IMR-90 (cell line): ENCODE measurements at regions not wholly inside any gene's neighbourhood (a gene's known extent, or its start where the extent isn't known, plus 50 kb on each side); places are given as distances from the start of the nearest gene placed in this dataset.

Experiments used
- ATAC-seq: fragments of 200-7000 bp; cut with Tn5 transposase; 2 replicates; pipeline ENCODE4 v1.9.1; 2020; ENCODE audit warnings: low read depth, mild to moderate bottlenecking, moderate library complexity
- BruUV-seq: library from RNA; stranded (reverse); fragments of 400-500 nt; replicated peaks from 2 replicates; lab custom pipeline; 2021; lab: Mats Ljungman, UMichigan
- CTCF ChIA-PET: fragments of 300-600 bp; formaldehyde crosslinking; extraction: SDS; loops from one replicate; lab custom pipeline; 2021; ENCODE audit warnings: antibody characterized with exemption; lab: Yijun Ruan, JAX
- POLR2A ChIA-PET: fragments of 300-600 bp; sonication (Branson Sonifier 250); formaldehyde crosslinking; loops from one replicate; lab custom pipeline; 2022; ENCODE audit warnings: antibody characterized with exemption; ENCODE audit not compliant: unreplicated experiment; lab: Charles Lee
- DNase-seq: peaks from one replicate; pipeline ENCODE4 v3.0.0; 2013
- H2AFZ ChIP-seq: replicated peaks from 2 replicates; pipeline ENCODE3; 2013; ENCODE audit warnings: low read length, mild to moderate bottlenecking; ENCODE audit not compliant: poor library complexity
- H2AK5ac ChIP-seq: 2 replicates; pipeline ENCODE4 v1.6.1; 2013; ENCODE audit warnings: low read depth, low read length, inconsistent platforms
- H2AK9ac ChIP-seq: replicated peaks from 2 replicates; pipeline ENCODE3; 2013; ENCODE audit warnings: mild to moderate bottlenecking, low read depth, low read length, moderate library complexity; ENCODE audit not compliant: poor library complexity
- H2BK120ac ChIP-seq: 2 replicates; pipeline ENCODE4 v1.6.1; 2013; ENCODE audit warnings: low read depth, low read length, inconsistent platforms
- H2BK15ac ChIP-seq: 3 replicates; pipeline ENCODE4 v1.6.1; 2013; ENCODE audit warnings: low read depth, low read length, inconsistent platforms
- H2BK20ac ChIP-seq: 2 replicates; pipeline ENCODE4 v1.6.1; 2013; ENCODE audit warnings: low read depth, mild to moderate bottlenecking, inconsistent platforms, low read length, moderate library complexity
- H2BK5ac ChIP-seq: 2 replicates; pipeline ENCODE4 v1.6.1; 2013; ENCODE audit warnings: mild to moderate bottlenecking, low read depth, low read length, inconsistent platforms; ENCODE audit not compliant: poor library complexity, severe bottlenecking
- H3K14ac ChIP-seq: replicated peaks from 2 replicates; pipeline ENCODE4 v1.6.1; 2013; ENCODE audit warnings: low read depth, low read length, inconsistent platforms
- H3K18ac ChIP-seq: 2 replicates; pipeline ENCODE4 v1.6.1; 2013; ENCODE audit warnings: low read depth, low read length, control low read depth
- H3K23ac ChIP-seq: 2 replicates; pipeline ENCODE4 v1.6.1; 2013; ENCODE audit warnings: low read depth, low read length, inconsistent platforms
- H3K27ac ChIP-seq: 2 replicates; pipeline ENCODE4 v1.5.1; 2013; ENCODE audit warnings: mild to moderate bottlenecking, control low read depth, low read length; ENCODE audit not compliant: insufficient read depth
- H3K27me3 ChIP-seq: 2 replicates; pipeline ENCODE4 v1.6.1; 2013; ENCODE audit warnings: low read length; ENCODE audit not compliant: control insufficient read depth, insufficient read depth
- H3K36me3 ChIP-seq: 2 replicates; pipeline ENCODE4 v1.6.1; 2013; ENCODE audit warnings: low read length, mixed read lengths; ENCODE audit not compliant: control insufficient read depth, insufficient read depth
- H3K4ac ChIP-seq: 2 replicates; pipeline ENCODE4 v1.6.1; 2013; ENCODE audit warnings: low read depth, low read length, inconsistent platforms
- H3K4me1 ChIP-seq: 2 replicates; pipeline ENCODE4 v1.6.1; 2013; ENCODE audit warnings: low read length, mixed read lengths; ENCODE audit not compliant: control insufficient read depth, insufficient read depth
- H3K4me2 ChIP-seq: 2 replicates; pipeline ENCODE4 v1.6.1; 2013; ENCODE audit warnings: low read depth, mild to moderate bottlenecking, control low read depth, low read length, moderate library complexity
- H3K4me3 ChIP-seq: 2 replicates; pipeline ENCODE4 v1.5.1; 2013; ENCODE audit warnings: low read depth, mild to moderate bottlenecking, control low read depth, low read length, moderate library complexity; ENCODE audit not compliant: insufficient read depth
- H3K56ac ChIP-seq: 2 replicates; pipeline ENCODE4 v1.6.1; 2013; ENCODE audit warnings: low read length, inconsistent platforms; ENCODE audit not compliant: insufficient read depth; ENCODE audit errors: extremely low read depth
- H3K79me1 ChIP-seq, 2 experiments: 2 replicates each; pipeline ENCODE4 v1.6.1; 2013; ENCODE audit warnings: low read length in 2 of 2, inconsistent platforms in 1 of 2, low read depth in 1 of 2
- H3K9ac ChIP-seq: 2 replicates; pipeline ENCODE4 v1.6.1; 2013; ENCODE audit warnings: low read depth, low read length, control low read depth
- H3K9me1 ChIP-seq: 2 replicates; pipeline ENCODE4 v1.6.1; 2013; ENCODE audit warnings: low read length, inconsistent platforms; ENCODE audit not compliant: insufficient read depth
- H3K9me3 ChIP-seq: 2 replicates; pipeline ENCODE4 v1.6.1; 2013; ENCODE audit warnings: low read length; ENCODE audit not compliant: control insufficient read depth, insufficient read depth
- H4K20me1 ChIP-seq: 2 replicates; pipeline ENCODE4 v1.6.1; 2013; ENCODE audit warnings: low read length, inconsistent platforms; ENCODE audit not compliant: insufficient read depth
- H4K5ac ChIP-seq: 2 replicates; pipeline ENCODE4 v1.6.1; 2013; ENCODE audit warnings: mild to moderate bottlenecking, low read depth, low read length, control low read depth
- H4K8ac ChIP-seq, 2 experiments: 2 replicates each; pipeline ENCODE4 v1.6.1; 2013; ENCODE audit warnings: low read depth in 2 of 2, low read length in 2 of 2, control low read depth in 1 of 2, inconsistent platforms in 1 of 2
- H4K91ac ChIP-seq: 2 replicates; pipeline ENCODE4 v1.6.1; 2013; ENCODE audit warnings: low read depth, low read length, inconsistent platforms; ENCODE audit not compliant: insufficient read depth
- BHLHE40 ChIP-seq: fragments of 150-350 bp; IDR thresholded peaks from 2 replicates; pipeline ENCODE4 v1.6.1; 2016; ENCODE audit warnings: mild to moderate bottlenecking, low read depth, low read length
- CEBPB ChIP-seq: IDR thresholded peaks from 2 replicates; pipeline ENCODE4 v1.6.1; 2012; ENCODE audit warnings: low read depth, low read length, improper control_type of control experiment
- CHD1 ChIP-seq: IDR thresholded peaks from 2 replicates; pipeline ENCODE4 v1.6.1; 2012; ENCODE audit warnings: low read depth, low read length, improper control_type of control experiment
- CTCF ChIP-seq: conservative IDR thresholded peaks from 2 replicates; pipeline ENCODE4 v1.5.1; 2012; ENCODE audit warnings: mild to moderate bottlenecking, low read depth, low read length, improper control_type of control experiment
- ELK1 ChIP-seq: fragments of 150-350 bp; IDR thresholded peaks from 2 replicates; pipeline ENCODE4 v1.6.1; 2016; ENCODE audit warnings: low read depth, mild to moderate bottlenecking, low read length, moderate library complexity, borderline replicate concordance
- FOS ChIP-seq: fragments of 150-350 bp; IDR thresholded peaks from 2 replicates; pipeline ENCODE4 v1.6.1; 2016; ENCODE audit warnings: low read depth, low read length
- MAFK ChIP-seq: IDR thresholded peaks from 2 replicates; pipeline ENCODE4 v1.6.1; 2012; ENCODE audit warnings: low read depth, low read length, improper control_type of control experiment
- MAZ ChIP-seq: IDR thresholded peaks from 2 replicates; pipeline ENCODE4 v1.6.1; 2012; ENCODE audit warnings: low read depth, mild to moderate bottlenecking, low read length, improper control_type of control experiment, moderate library complexity, borderline replicate concordance
- MXI1 ChIP-seq: IDR thresholded peaks from 2 replicates; pipeline ENCODE4 v1.6.1; 2012; ENCODE audit warnings: low read depth, mild to moderate bottlenecking, low read length, moderate library complexity, borderline replicate concordance
- NFE2L2 ChIP-seq: fragments of 150-350 bp; IDR thresholded peaks from 2 replicates; pipeline ENCODE4 v1.6.1; 2016; ENCODE audit warnings: low read depth, mild to moderate bottlenecking, low read length
- POLR2A ChIP-seq: IDR thresholded peaks from 2 replicates; pipeline ENCODE4 v1.6.1; 2012; ENCODE audit warnings: mild to moderate bottlenecking, low read depth, low read length
- RAD21 ChIP-seq: IDR thresholded peaks from 2 replicates; pipeline ENCODE4 v1.6.1; 2012; ENCODE audit warnings: low read length, improper control_type of control experiment
- RCOR1 ChIP-seq: IDR thresholded peaks from 2 replicates; pipeline ENCODE4 v1.6.1; 2012; ENCODE audit warnings: mild to moderate bottlenecking, low read length, improper control_type of control experiment; ENCODE audit not compliant: insufficient replicate concordance
- SMC3 ChIP-seq: fragments of 150-350 bp; IDR thresholded peaks from 2 replicates; pipeline ENCODE4 v1.6.1; 2016; ENCODE audit warnings: low read depth, mild to moderate bottlenecking, antibody characterized with exemption, low read length, moderate library complexity
- USF2 ChIP-seq: fragments of 150-350 bp; IDR thresholded peaks from 2 replicates; pipeline ENCODE4 v1.6.1; 2017; ENCODE audit warnings: mild to moderate bottlenecking, antibody characterized with exemption, low read length, low read depth
- WGBS, 2 experiments: methylation state at CpG; one replicate each; pipeline versions ENCODE4 v1.1.5 to v1.1.7; 2013; ENCODE audit warnings: missing lambda C conversion rate in 2 of 2; ENCODE audit not compliant: insufficient read length in 1 of 2; ENCODE audit errors: extremely low coverage in 2 of 2; 5-methylcytosine and 5-hydroxymethylcytosine counted together
- dilution Hi-C: fragments of 300-500 bp; cut with HindIII; formaldehyde crosslinking; loops from one replicate; pipeline ENCODE4 v1.14.3; 2018; ENCODE audit warnings: low sequenced_read_pairs; ENCODE audit not compliant: unreplicated experiment
- in situ Hi-C: fragments of 300-500 bp; cut with MboI; formaldehyde crosslinking; loops from 3 replicates; pipeline ENCODE4 v1.14.3; 2019; ENCODE audit warnings: low sequenced_read_pairs, inconsistent platforms, mixed read lengths
- intact Hi-C: fragments of 100-400 bp; cut with micrococcal nuclease; formaldehyde crosslinking; loops from 2 replicates; pipeline ENCODE4 v1.10.0; 2022

GRCh38 chr9:130785053-130785452, 50.0 kb upstream of the ABL1 start:
- WGBS, 2 experiments, result no CpG with 5 or more reads among the region's 8 CpGs
- no peak overlapping the region for H4K91ac ChIP-seq
- no peak overlapping the region for H3K9ac ChIP-seq
- DNase-seq (no peak), ATAC-seq (no peak)
- H2BK20ac ChIP-seq, result no peak overlapping the region
- H2BK15ac ChIP-seq, result no peak overlapping the region
- H3K4me3 ChIP-seq, result no peak overlapping the region
- H3K9me3 ChIP-seq, result peaks cover 4% of the 10 kb centered on the region
- H4K5ac ChIP-seq, result no peak overlapping the region
- H3K4ac ChIP-seq, result no peak overlapping the region
- no TSS peak for BruUV-seq
- H2AK9ac ChIP-seq, result no peak overlapping the region
- H4K8ac ChIP-seq, result no peak overlapping the region
- dilution Hi-C loops, result no loop called here
- CTCF ChIA-PET, result no interaction called here
- intact Hi-C loops, result no loop called here
- no peak overlapping the region for H3K14ac ChIP-seq
- H3K4me2 ChIP-seq, result no peak overlapping the region
- no peak overlapping the region for H2AFZ ChIP-seq
- no peak overlapping the region for H3K23ac ChIP-seq
- peaks cover 42 to 65% of the 10 kb centered on the region in 2 experiments for H3K79me1 ChIP-seq
- H2AK5ac ChIP-seq, result 0 out of 2 replicates have a peak overlapping the region, but pooled peaks have one; percentile 35
- no peaks in the 10 kb centered on the region for H3K36me3 ChIP-seq
- H3K27ac ChIP-seq, result no peak overlapping the region
- no peak overlapping the region for H3K18ac ChIP-seq
- POLR2A ChIA-PET, result no interaction called here
- peaks cover 5% of the 10 kb centered on the region; the same call in 1 of the 2 replicates for H4K20me1 ChIP-seq
- H3K4me1 ChIP-seq, result peaks cover 9% of the 10 kb centered on the region
- no peak overlapping the region for H2BK5ac ChIP-seq
- no peak overlapping the region for H3K56ac ChIP-seq
- in situ Hi-C loops, result no loop called here
- no peak overlapping the region for H2BK120ac ChIP-seq
- no peak for TF ChIP-seq RAD21
- no peak for TF ChIP-seq ELK1
- no peak for TF ChIP-seq CTCF
- no peak for TF ChIP-seq MAZ
- no peak for TF ChIP-seq BHLHE40
- TF ChIP-seq CEBPB, result no peak
- no peak for TF ChIP-seq POLR2A
- TF ChIP-seq SMC3, result no peak
- TF ChIP-seq MXI1, result no peak
- TF ChIP-seq NFE2L2, result no peak
- no peak for TF ChIP-seq USF2
- TF ChIP-seq MAFK, result no peak
- no peak for TF ChIP-seq CHD1
- no peak for TF ChIP-seq FOS
- no peak for TF ChIP-seq RCOR1
- H3K27me3 ChIP-seq, result no peaks in the 10 kb centered on the region
- peaks cover 10% of the 10 kb centered on the region for H3K9me1 ChIP-seq
